SK-N-SH (cell line): ENCODE measurements at regions not wholly inside any gene's neighbourhood (a gene's known extent, or its start where the extent isn't known, plus 50 kb on each side); places are given as distances from the start of the nearest gene placed in this dataset.

Experiments used
- CTCF ChIA-PET: fragments of 300-600, 350-600 bp; formaldehyde crosslinking; extraction: SDS; loops from one replicate; lab custom pipeline; 2021; lab: Yijun Ruan, JAX
- POLR2A ChIA-PET: fragments of 350-600 bp; sonication (Branson Sonifier 250); formaldehyde crosslinking; extraction: SDS; loops from one replicate; lab custom pipeline; 2020; ENCODE audit warnings: antibody characterized with exemption, inconsistent platforms; lab: Yijun Ruan, JAX
- DNase-seq: peaks from one replicate; pipeline ENCODE4 v3.0.0; 2012
- H2AFZ ChIP-seq: fragments of 200-600 bp; sonication (generic); 2 replicates; pipeline ENCODE4 v1.8.1; 2016; ENCODE audit warnings: antibody characterized with exemption, mild to moderate bottlenecking, low read depth
- H3F3A ChIP-seq: fragments of 200-600 bp; sonication (generic); replicated peaks from 2 replicates; pipeline ENCODE3; 2016; ENCODE audit warnings: antibody characterized with exemption, mild to moderate bottlenecking; ENCODE audit not compliant: insufficient read depth
- H3K27ac ChIP-seq, 2 experiments: fragments of 200-500 bp in 1 of 2; fragments of 200-600 bp in 1 of 2; sonication (Bioruptor generic) in 1 of 2; sonication (generic), shearing (Covaris generic) in 1 of 2; 2 replicates each; pipeline versions ENCODE4 v1.5.1 to v1.6.1; 2014 to 2016; ENCODE audit warnings: low read depth in 2 of 2, inconsistent platforms in 1 of 2, low read length in 1 of 2, mild to moderate bottlenecking in 1 of 2, mixed read lengths in 1 of 2
- H3K27me3 ChIP-seq: fragments of 200-600 bp; sonication (generic), shearing (Covaris generic); 2 replicates; pipeline ENCODE4 v1.6.1; 2016; ENCODE audit warnings: mixed run types; ENCODE audit not compliant: insufficient read depth
- H3K36me3 ChIP-seq, 2 experiments: fragments of 200-500 bp in 1 of 2; fragments of 200-600 bp in 1 of 2; sonication (Bioruptor generic) in 1 of 2; sonication (generic) in 1 of 2; replicated peaks in 1 of 2; 2 replicates each; pipeline versions ENCODE3 to v1.5.1; 2014 to 2016; ENCODE audit warnings: low read length in 1 of 2, mild to moderate bottlenecking in 1 of 2; ENCODE audit not compliant: insufficient read depth in 2 of 2, control insufficient read depth in 1 of 2
- H3K4me1 ChIP-seq, 2 experiments: fragments of 200-500 bp in 1 of 2; fragments of 200-600 bp in 1 of 2; sonication (Bioruptor generic) in 1 of 2; sonication (generic), shearing (Covaris generic) in 1 of 2; 2 replicates each; pipeline versions ENCODE4 v1.5.1 to v1.6.1; 2014 to 2016; ENCODE audit warnings: low read depth in 1 of 2, low read length in 1 of 2, mixed run types in 1 of 2; ENCODE audit not compliant: insufficient read depth in 2 of 2, control insufficient read depth in 1 of 2
- H3K4me2 ChIP-seq: fragments of 200-600 bp; sonication (generic), shearing (Covaris generic); 2 replicates; pipeline ENCODE4 v1.6.1; 2017; ENCODE audit warnings: mixed run types
- H3K4me3 ChIP-seq, 2 experiments: fragments of 200-500 bp in 1 of 2; fragments of 200-600 bp in 1 of 2; sonication (Bioruptor generic) in 1 of 2; sonication (generic), shearing (Covaris generic) in 1 of 2; 2 replicates each; pipeline versions ENCODE4 v1.5.1 to v1.8.1; 2014 to 2016; ENCODE audit warnings: low read depth in 2 of 2, inconsistent platforms in 1 of 2, low read length in 1 of 2, mild to moderate bottlenecking in 1 of 2, mixed read lengths in 1 of 2, moderate library complexity in 1 of 2
- H3K79me2 ChIP-seq: fragments of 200-600 bp; sonication (generic); 2 replicates; pipeline ENCODE4 v1.8.1; 2017; ENCODE audit warnings: mild to moderate bottlenecking; ENCODE audit not compliant: insufficient read depth
- H3K9ac ChIP-seq: fragments of 200-600 bp; sonication (generic); 2 replicates; pipeline ENCODE4 v1.6.1; 2017; ENCODE audit warnings: mixed run types
- H3K9me2 ChIP-seq: fragments of 200-600 bp; sonication (generic); 2 replicates; pipeline ENCODE4 v1.6.1; 2017; ENCODE audit warnings: mixed run types
- H3K9me3 ChIP-seq: fragments of 200-600 bp; sonication (generic); 2 replicates; pipeline ENCODE4 v1.6.1; 2017; ENCODE audit warnings: mixed run types, mild to moderate bottlenecking, moderate library complexity
- H4K20me1 ChIP-seq: fragments of 200-600 bp; sonication (generic); 2 replicates; pipeline ENCODE4 v1.6.1; 2017; ENCODE audit warnings: mild to moderate bottlenecking, mixed run types; ENCODE audit not compliant: insufficient read depth
- ELF1 ChIP-seq: IDR thresholded peaks from 2 replicates; pipeline ENCODE4 v1.4.0; 2012
- EZH2phosphoT487 ChIP-seq: fragments of 200-600 bp; sonication (generic); IDR thresholded peaks from 2 replicates; pipeline ENCODE4 v1.6.1; 2017; ENCODE audit warnings: low read depth, mixed run types, mild to moderate bottlenecking, antibody characterized with exemption, moderate library complexity, borderline replicate concordance
- FOXM1 ChIP-seq: IDR thresholded peaks from 2 replicates; pipeline ENCODE4 v1.4.0; 2012; ENCODE audit warnings: low read depth, mild to moderate bottlenecking
- JUND ChIP-seq: IDR thresholded peaks from 2 replicates; pipeline ENCODE4 v1.4.0; 2012
- MXI1 ChIP-seq: IDR thresholded peaks from 2 replicates; pipeline ENCODE4 v1.6.1; 2012; ENCODE audit warnings: mild to moderate bottlenecking, low read depth, low read length, improper control_type of control experiment
- NFIC ChIP-seq: IDR thresholded peaks from 2 replicates; pipeline ENCODE4 v1.4.0; 2012; ENCODE audit warnings: borderline replicate concordance
- NRF1 ChIP-seq: IDR thresholded peaks from 2 replicates; pipeline ENCODE4 v1.6.1; 2012; ENCODE audit warnings: low read depth, mild to moderate bottlenecking, low read length
- POLR2AphosphoS5 ChIP-seq: IDR thresholded peaks from 2 replicates; pipeline ENCODE4 v1.6.1; 2012; ENCODE audit warnings: low read depth, low read length
- RAD21 ChIP-seq: IDR thresholded peaks from 2 replicates; pipeline ENCODE4 v1.6.1; 2012; ENCODE audit warnings: mild to moderate bottlenecking, low read length
- RCOR1 ChIP-seq: fragments of 150-350 bp; IDR thresholded peaks from 2 replicates; pipeline ENCODE4 v1.6.1; 2017; ENCODE audit warnings: antibody characterized with exemption, low read length
- SIN3A ChIP-seq: IDR thresholded peaks from 2 replicates; pipeline ENCODE4 v1.6.1; 2012; ENCODE audit warnings: low read depth, mild to moderate bottlenecking, low read length, moderate library complexity, borderline replicate concordance
- WGBS: methylation state at CpG from one replicate; pipeline ENCODE4 v1.1.6; 2017; ENCODE audit warnings: low lambda C conversion rate; 5-methylcytosine and 5-hydroxymethylcytosine counted together
- TF ChIP-seq, protein P1 (sequence below): fragments of 200-600 bp; sonication (generic); IDR thresholded peaks from 2 replicates; pipeline ENCODE4 v1.6.1; 2017; ENCODE audit warnings: antibody characterized with exemption, mild to moderate bottlenecking, moderate library complexity
- TF ChIP-seq, protein P2 (sequence below): IDR thresholded peaks from 2 replicates; pipeline ENCODE4 v1.4.0; 2012; ENCODE audit warnings: low read depth
- TF ChIP-seq, protein P3 (sequence below): IDR thresholded peaks from 2 replicates; pipeline ENCODE4; 2012

DNA sequence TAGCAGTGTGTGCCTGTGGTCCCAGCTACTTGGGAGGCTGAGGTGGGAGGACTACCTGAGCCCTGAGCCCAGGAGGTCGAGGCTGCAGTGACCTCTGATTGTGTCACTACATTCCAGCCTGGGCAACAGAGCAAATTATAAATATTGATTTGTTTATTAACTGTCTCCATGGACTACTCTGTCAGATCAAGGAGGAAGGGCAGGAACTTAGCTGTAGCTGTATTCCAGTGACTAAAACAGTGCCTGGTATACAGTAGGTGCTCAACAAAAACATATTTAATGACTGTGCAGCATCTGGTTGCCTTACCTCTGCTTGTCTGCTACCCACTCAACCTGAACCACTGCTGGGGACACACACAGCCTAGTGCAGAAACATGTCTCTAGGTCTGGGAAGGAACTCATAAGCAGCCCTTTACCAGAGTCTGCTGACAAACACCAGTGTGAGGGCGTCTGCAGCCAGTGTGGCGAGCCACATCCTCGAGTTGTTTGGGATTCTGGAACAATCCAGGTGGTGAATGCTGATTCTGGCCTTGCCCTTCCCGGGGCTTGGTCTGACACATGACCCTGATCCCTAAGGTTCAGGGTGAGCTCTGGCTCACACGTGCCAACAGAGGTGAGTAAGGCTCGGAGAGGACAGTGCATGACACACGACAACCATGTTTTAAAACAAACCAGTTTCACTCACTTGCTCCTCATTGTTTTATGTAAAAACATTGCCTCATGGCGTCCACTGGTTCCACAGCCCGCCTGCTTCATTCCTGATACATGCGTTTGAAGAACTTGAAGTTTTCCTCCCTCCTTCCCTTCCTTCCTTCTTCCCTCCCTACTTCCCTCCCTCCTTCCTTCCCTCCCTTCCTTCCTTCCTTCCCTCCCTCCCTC is 117.9 kb upstream of the ZNF217 start:
- 90% methylated on average over 8 of the region's 11 CpGs for WGBS
- H3K4me1 ChIP-seq, result peaks cover 0 to 16% of the 10 kb centered on the region in 2 experiments; a peak in 2 of 4 replicates
- H3K36me3 ChIP-seq, result no peaks in the 10 kb centered on the region
- H3F3A ChIP-seq, result peaks cover 11% of the 10 kb centered on the region
- H3K4me3 ChIP-seq, result no peak overlapping the region
- CTCF ChIA-PET, result interaction anchor here (1.2 kb wide), 1 partner anchor 44 kb away, joined by 3 read pairs; no protein-coding TSS in a partner anchor
- H3K79me2 ChIP-seq, result no peaks in the 10 kb centered on the region
- H3K27ac ChIP-seq, result no peak overlapping the region
- POLR2A ChIA-PET, result no interaction called here
- DNase-seq, result no peak
- H2AFZ ChIP-seq, result no peak overlapping the region
- no peak overlapping the region for H3K9ac ChIP-seq
- no peaks in the 10 kb centered on the region for H3K9me2 ChIP-seq
- no peak overlapping the region for H3K4me2 ChIP-seq
- H4K20me1 ChIP-seq, result no peaks in the 10 kb centered on the region
- no peaks in the 10 kb centered on the region for H3K9me3 ChIP-seq
- no peak for TF ChIP-seq SIN3A
- TF ChIP-seq FOXM1, result no peak
- TF ChIP-seq JUND, result no peak
- no peaks in the 10 kb centered on the region for H3K27me3 ChIP-seq

DNA sequence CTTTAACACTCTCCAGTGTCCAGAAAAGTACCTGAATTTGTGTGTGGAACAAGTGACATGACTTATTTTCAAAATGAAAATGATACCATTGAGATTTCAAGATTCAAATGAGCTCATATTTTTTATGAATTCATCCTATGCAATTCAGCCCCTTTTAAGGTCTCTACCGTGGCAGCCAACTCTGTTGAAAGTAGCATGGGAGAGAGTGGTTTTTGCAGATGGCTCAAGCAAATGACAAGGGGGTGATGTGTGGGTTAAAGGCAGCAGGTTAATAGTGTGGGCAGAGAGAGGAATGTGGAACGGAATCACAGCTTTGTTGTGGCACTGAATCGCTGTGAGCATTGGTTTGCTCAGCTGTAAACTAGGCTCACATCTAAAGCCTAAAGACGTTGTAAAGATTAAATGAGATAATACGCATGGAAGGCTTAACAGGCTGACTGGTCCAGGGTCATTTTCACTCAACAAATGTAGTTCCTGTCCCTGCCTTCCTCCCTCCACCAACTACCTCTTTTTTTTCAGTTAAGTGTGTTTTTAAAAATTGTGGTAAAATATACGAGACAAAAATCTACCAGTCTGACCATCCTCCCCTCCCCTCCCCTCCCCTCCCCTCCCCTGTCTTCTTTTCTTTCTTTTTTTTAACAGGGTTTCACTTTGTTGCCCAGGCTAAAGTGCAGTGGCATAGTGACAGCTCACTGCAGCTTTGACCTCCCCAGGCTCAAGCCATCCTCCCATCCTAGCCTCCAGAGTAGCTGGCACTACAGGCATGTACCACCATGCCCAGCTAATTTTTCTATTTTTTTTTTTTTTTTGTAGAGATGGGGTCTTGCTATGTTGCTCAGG is 114.7 kb upstream of the ZNF217 start:
- ChIA-PET POLR2A (interaction anchor here (0.6 kb wide), 1 partner anchor 25 kb away, joined by 3 read pairs; no protein-coding TSS in a partner anchor), CTCF (interaction anchor here (1.9 kb wide), 1 partner anchor 11 kb away, joined by 5 read pairs; no protein-coding TSS in a partner anchor)
- no peak for DNase-seq
- TF ChIP-seq, protein P1, sequence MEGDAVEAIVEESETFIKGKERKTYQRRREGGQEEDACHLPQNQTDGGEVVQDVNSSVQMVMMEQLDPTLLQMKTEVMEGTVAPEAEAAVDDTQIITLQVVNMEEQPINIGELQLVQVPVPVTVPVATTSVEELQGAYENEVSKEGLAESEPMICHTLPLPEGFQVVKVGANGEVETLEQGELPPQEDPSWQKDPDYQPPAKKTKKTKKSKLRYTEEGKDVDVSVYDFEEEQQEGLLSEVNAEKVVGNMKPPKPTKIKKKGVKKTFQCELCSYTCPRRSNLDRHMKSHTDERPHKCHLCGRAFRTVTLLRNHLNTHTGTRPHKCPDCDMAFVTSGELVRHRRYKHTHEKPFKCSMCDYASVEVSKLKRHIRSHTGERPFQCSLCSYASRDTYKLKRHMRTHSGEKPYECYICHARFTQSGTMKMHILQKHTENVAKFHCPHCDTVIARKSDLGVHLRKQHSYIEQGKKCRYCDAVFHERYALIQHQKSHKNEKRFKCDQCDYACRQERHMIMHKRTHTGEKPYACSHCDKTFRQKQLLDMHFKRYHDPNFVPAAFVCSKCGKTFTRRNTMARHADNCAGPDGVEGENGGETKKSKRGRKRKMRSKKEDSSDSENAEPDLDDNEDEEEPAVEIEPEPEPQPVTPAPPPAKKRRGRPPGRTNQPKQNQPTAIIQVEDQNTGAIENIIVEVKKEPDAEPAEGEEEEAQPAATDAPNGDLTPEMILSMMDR, result no peak
- no peak for TF ChIP-seq NRF1
- no peak for TF ChIP-seq RAD21
- no peak for TF ChIP-seq NFIC
- TF ChIP-seq, protein P2, sequence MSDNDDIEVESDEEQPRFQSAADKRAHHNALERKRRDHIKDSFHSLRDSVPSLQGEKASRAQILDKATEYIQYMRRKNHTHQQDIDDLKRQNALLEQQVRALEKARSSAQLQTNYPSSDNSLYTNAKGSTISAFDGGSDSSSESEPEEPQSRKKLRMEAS, result no peak
- TF ChIP-seq POLR2AphosphoS5, result no peak
- no peak for TF ChIP-seq ELF1
- no peak for TF ChIP-seq MXI1
- TF ChIP-seq EZH2phosphoT487, result no peak
- no peak for TF ChIP-seq RCOR1
- TF ChIP-seq, protein P3, sequence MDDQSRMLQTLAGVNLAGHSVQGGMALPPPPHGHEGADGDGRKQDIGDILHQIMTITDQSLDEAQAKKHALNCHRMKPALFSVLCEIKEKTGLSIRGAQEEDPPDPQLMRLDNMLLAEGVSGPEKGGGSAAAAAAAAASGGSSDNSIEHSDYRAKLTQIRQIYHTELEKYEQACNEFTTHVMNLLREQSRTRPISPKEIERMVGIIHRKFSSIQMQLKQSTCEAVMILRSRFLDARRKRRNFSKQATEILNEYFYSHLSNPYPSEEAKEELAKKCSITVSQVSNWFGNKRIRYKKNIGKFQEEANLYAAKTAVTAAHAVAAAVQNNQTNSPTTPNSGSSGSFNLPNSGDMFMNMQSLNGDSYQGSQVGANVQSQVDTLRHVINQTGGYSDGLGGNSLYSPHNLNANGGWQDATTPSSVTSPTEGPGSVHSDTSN, result no peak
- H3K4me2 ChIP-seq, result peak overlapping the region; percentile 59
- peaks cover 16% of the 10 kb centered on the region for H3F3A ChIP-seq
- no peaks in the 10 kb centered on the region for H4K20me1 ChIP-seq
- peak overlapping the region in 1 of 2 experiments; percentile 24; a peak in 1 of 4 replicates for H3K4me3 ChIP-seq
- no peaks in the 10 kb centered on the region for H3K79me2 ChIP-seq
- H3K9me3 ChIP-seq, result no peaks in the 10 kb centered on the region
- H3K9me2 ChIP-seq, result no peaks in the 10 kb centered on the region
- H2AFZ ChIP-seq, result peak overlapping the region; percentile 75
- peak overlapping the region in 1 of 2 experiments; percentile 62; a peak in 2 of 4 replicates for H3K27ac ChIP-seq
- 52% methylated on average over 6 of the region's 6 CpGs for WGBS
- peak overlapping the region; percentile 45; the same call in 1 of the 2 replicates for H3K9ac ChIP-seq
- H3K36me3 ChIP-seq, result no peaks in the 10 kb centered on the region
- peaks cover 0 to 22% of the 10 kb centered on the region in 2 experiments; a peak in 2 of 4 replicates for H3K4me1 ChIP-seq
- H3K27me3 ChIP-seq, result no peaks in the 10 kb centered on the region
